PC-3 (cell line): ENCODE measurements at regions not wholly inside any gene's neighbourhood (a gene's known extent, or its start where the extent isn't known, plus 50 kb on each side); places are given as distances from the start of the nearest gene placed in this dataset.
"Not testable (repeated sequence)": the region's sequence is repeated elsewhere in the genome, so short reads cannot be mapped to it uniquely, and the experiment has no call there.

ENCODE experiments used
- ATAC-seq: fragments of 200-7000 bp; cut with Tn5 transposase; 2 replicates; pipeline ENCODE4 v1.9.1; 2020; ENCODE audit warnings: mild to moderate bottlenecking, moderate library complexity
- BruUV-seq: library from RNA; stranded (reverse); fragments of 400-500 nt; replicated peaks from 2 replicates; lab custom pipeline; 2021; lab: Mats Ljungman, UMichigan
- CTCF ChIA-PET: fragments of 300-600 bp; sonication (Branson Sonifier 250); formaldehyde crosslinking; loops from one replicate; lab custom pipeline; 2022; ENCODE audit warnings: antibody characterized with exemption; lab: Charles Lee
- POLR2A ChIA-PET: fragments of 300-600 bp; sonication (Branson Sonifier 250); formaldehyde crosslinking; loops from one replicate; lab custom pipeline; 2022; ENCODE audit warnings: antibody characterized with exemption; ENCODE audit not compliant: unreplicated experiment; lab: Charles Lee
- DNase-seq: peaks from one replicate; pipeline ENCODE4 v3.0.0-alpha.2; 2015
- H2AFZ ChIP-seq: fragments of 300-600 bp; sonication (generic); 2 replicates; pipeline ENCODE4 v1.6.0; 2016; ENCODE audit warnings: antibody characterized with exemption, low read length
- H3F3A ChIP-seq: fragments of 300-600 bp; sonication (generic); one replicate; pipeline ENCODE4 v1.6.0; 2017; ENCODE audit warnings: antibody characterized with exemption, low read length, control low read depth, mild to moderate bottlenecking; ENCODE audit not compliant: unreplicated experiment
- H3K27ac ChIP-seq: fragments of 300-600 bp; sonication (generic); 2 replicates; pipeline ENCODE4 v1.5.1; 2016; ENCODE audit warnings: mild to moderate bottlenecking, low read length
- H3K27me3 ChIP-seq: fragments of 300-600 bp; sonication (generic); 2 replicates; pipeline ENCODE4 v1.6.1; 2016; ENCODE audit warnings: low read length, mixed read lengths
- H3K36me3 ChIP-seq: fragments of 300-600 bp; sonication (generic); 2 replicates; pipeline ENCODE4 v1.6.1; 2016; ENCODE audit warnings: low read depth, mixed run types, low read length, mixed read lengths
- H3K4me1 ChIP-seq: fragments of 300-600 bp; sonication (generic); 2 replicates; pipeline ENCODE4 v1.5.1; 2016; ENCODE audit warnings: low read length; ENCODE audit not compliant: insufficient read depth
- H3K4me2 ChIP-seq: fragments of 300-600 bp; sonication (generic); 2 replicates; pipeline ENCODE4 v1.6.0; 2016; ENCODE audit warnings: low read length
- H3K4me3 ChIP-seq: fragments of 300-600 bp; sonication (generic); 2 replicates; pipeline ENCODE4 v1.5.1; 2016; ENCODE audit warnings: mild to moderate bottlenecking, low read length, mixed read lengths
- H3K79me2 ChIP-seq: fragments of 300-600 bp; sonication (generic); 2 replicates; pipeline ENCODE4 v1.6.1; 2017; ENCODE audit warnings: low read length, mixed read lengths
- H3K9ac ChIP-seq: fragments of 300-600 bp; sonication (generic); 2 replicates; pipeline ENCODE4 v1.6.0; 2016; ENCODE audit warnings: mild to moderate bottlenecking, low read length
- H3K9me2 ChIP-seq: fragments of 300-600 bp; sonication (generic); replicated peaks from 2 replicates; pipeline ENCODE4 v1.6.1; 2016; ENCODE audit warnings: mixed run types, low read length, mixed read lengths
- H3K9me3 ChIP-seq: fragments of 300-600 bp; sonication (generic); 2 replicates; pipeline ENCODE4 v1.6.1; 2016; ENCODE audit warnings: low read length, mixed read lengths
- H4K20me1 ChIP-seq: fragments of 300-600 bp; sonication (generic); 2 replicates; pipeline ENCODE4 v1.6.1; 2016; ENCODE audit warnings: low read length, mixed read lengths
- intact Hi-C: fragments of 100-400 bp; cut with micrococcal nuclease; formaldehyde crosslinking; loops from 2 replicates; pipeline ENCODE4 v1.9.0; 2023

GRCh38 chr16:32120372-32120771 lies 132.7 kb upstream of the TP53TG3D start:
- H2AFZ ChIP-seq, CTCF ChIA-PET, H3K9me3 ChIP-seq, H3K27me3 ChIP-seq, H3K4me3 ChIP-seq, POLR2A ChIA-PET, H3F3A ChIP-seq, H3K9ac ChIP-seq, H3K79me2 ChIP-seq, ATAC-seq, H3K4me2 ChIP-seq, BruUV-seq, H3K36me3 ChIP-seq, DNase-seq, intact Hi-C loops, H4K20me1 ChIP-seq, H3K27ac ChIP-seq, H3K4me1 ChIP-seq, H3K9me2 ChIP-seq: not testable (repeated sequence)

GRCh38 chr16:32120779-32121178 lies 132.3 kb upstream of the TP53TG3D start:
- H3K27me3 ChIP-seq, H3F3A ChIP-seq, H3K4me1 ChIP-seq, H3K4me3 ChIP-seq, DNase-seq, intact Hi-C loops, H3K9ac ChIP-seq, BruUV-seq, CTCF ChIA-PET, H3K79me2 ChIP-seq, ATAC-seq, H3K36me3 ChIP-seq, H3K4me2 ChIP-seq, H2AFZ ChIP-seq, POLR2A ChIA-PET, H3K27ac ChIP-seq, H3K9me3 ChIP-seq, H3K9me2 ChIP-seq, H4K20me1 ChIP-seq: not testable (repeated sequence)

GRCh38 chr16:32121273-32121900 lies 131.7 kb upstream of the TP53TG3D start:
- H3K27ac ChIP-seq, POLR2A ChIA-PET, H3K79me2 ChIP-seq, H4K20me1 ChIP-seq, H2AFZ ChIP-seq, H3K4me1 ChIP-seq, H3K4me3 ChIP-seq, H3K9me2 ChIP-seq, H3F3A ChIP-seq, BruUV-seq, H3K9me3 ChIP-seq, CTCF ChIA-PET, H3K4me2 ChIP-seq, H3K9ac ChIP-seq, H3K36me3 ChIP-seq, H3K27me3 ChIP-seq, ATAC-seq, intact Hi-C loops, DNase-seq: not testable (repeated sequence)

- BruUV-seq, H3K9me2 ChIP-seq, H2AFZ ChIP-seq, ATAC-seq, H3K9me3 ChIP-seq, H3F3A ChIP-seq, H4K20me1 ChIP-seq, CTCF ChIA-PET, H3K27me3 ChIP-seq, H3K9ac ChIP-seq, H3K79me2 ChIP-seq, H3K4me2 ChIP-seq, H3K36me3 ChIP-seq, H3K27ac ChIP-seq, POLR2A ChIA-PET, H3K4me1 ChIP-seq, intact Hi-C loops, DNase-seq, H3K4me3 ChIP-seq: not testable (repeated sequence)
Observed at GRCh38 chr16:32152434-32152833, 100.7 kb upstream of the TP53TG3D start.

- ATAC-seq, H4K20me1 ChIP-seq, POLR2A ChIA-PET, CTCF ChIA-PET, BruUV-seq, H3K9me3 ChIP-seq, H3K27ac ChIP-seq, H3K9me2 ChIP-seq, H3K36me3 ChIP-seq, H3K4me2 ChIP-seq, H3F3A ChIP-seq, H3K79me2 ChIP-seq, H3K4me3 ChIP-seq, H3K27me3 ChIP-seq, H3K4me1 ChIP-seq, H2AFZ ChIP-seq, DNase-seq, intact Hi-C loops, H3K9ac ChIP-seq: not testable (repeated sequence)
Observed at GRCh38 chr16:32187918-32188669, 65.0 kb upstream of the TP53TG3D start.

- CTCF ChIA-PET, intact Hi-C loops, H3K9ac ChIP-seq, POLR2A ChIA-PET, H3K27me3 ChIP-seq, ATAC-seq, H3F3A ChIP-seq, H3K4me3 ChIP-seq, DNase-seq, H3K9me3 ChIP-seq, BruUV-seq, H3K9me2 ChIP-seq, H2AFZ ChIP-seq, H3K79me2 ChIP-seq, H3K36me3 ChIP-seq, H3K27ac ChIP-seq, H3K4me1 ChIP-seq, H4K20me1 ChIP-seq, H3K4me2 ChIP-seq: not testable (repeated sequence)
Observed at GRCh38 chr16:32202585-32202984, 50.5 kb upstream of the TP53TG3D start.
